Stimulated activated CD4-positive, alpha-beta T cell treated with anti-CD3 and anti-CD28 coated beads, Interleukin-4, amount 100 ng/mL, for 48 hours (primary cell): ENCODE measurements at regions not wholly inside any gene's neighbourhood (a gene's known extent, or its start where the extent isn't known, plus 50 kb on each side); places are given as distances from the start of the nearest gene placed in this dataset.
"Not testable (repeated sequence)": the region's sequence is repeated elsewhere in the genome, so short reads cannot be mapped to it uniquely, and the experiment has no call there.

ENCODE experiments used
- DNase-seq, 2 donors: peaks; one replicate each; pipeline ENCODE4 v3.0.0-alpha.2; 2020; ENCODE audit warnings: low read depth in 2 of 2

DNA sequence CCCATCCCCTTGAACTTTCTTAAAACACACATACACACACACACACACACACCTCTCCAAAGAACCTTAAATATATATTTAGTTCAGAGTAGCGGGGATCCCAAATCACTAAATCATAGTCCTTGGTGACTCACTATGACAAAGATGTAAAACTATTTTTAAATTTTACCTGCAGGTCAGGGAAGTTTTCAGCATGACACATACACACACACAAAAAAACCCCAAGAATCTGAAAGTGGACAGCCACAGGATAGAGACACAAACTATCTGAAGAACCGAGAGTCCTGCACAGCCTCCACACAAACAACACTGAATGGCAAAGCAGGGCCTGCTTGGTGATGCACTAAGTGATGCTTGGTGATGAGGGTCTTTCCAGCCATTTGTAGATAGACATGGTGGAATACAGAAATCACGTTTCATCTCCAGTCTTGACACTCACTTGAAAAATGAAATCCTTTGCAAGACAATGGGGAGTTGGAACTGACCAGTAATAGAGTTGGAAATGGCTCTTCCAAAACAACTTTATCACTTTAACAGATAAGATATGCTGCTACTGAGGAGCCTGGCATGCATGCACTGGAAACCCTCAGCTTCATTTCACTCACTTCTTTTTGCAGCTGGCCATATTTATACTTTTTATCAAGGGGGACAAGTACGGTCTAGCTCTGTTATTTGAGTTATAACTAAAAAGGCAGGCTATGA lies 307.3 kb downstream of the RAPGEF2 start:
- DNase-seq, result no peak

DNA sequence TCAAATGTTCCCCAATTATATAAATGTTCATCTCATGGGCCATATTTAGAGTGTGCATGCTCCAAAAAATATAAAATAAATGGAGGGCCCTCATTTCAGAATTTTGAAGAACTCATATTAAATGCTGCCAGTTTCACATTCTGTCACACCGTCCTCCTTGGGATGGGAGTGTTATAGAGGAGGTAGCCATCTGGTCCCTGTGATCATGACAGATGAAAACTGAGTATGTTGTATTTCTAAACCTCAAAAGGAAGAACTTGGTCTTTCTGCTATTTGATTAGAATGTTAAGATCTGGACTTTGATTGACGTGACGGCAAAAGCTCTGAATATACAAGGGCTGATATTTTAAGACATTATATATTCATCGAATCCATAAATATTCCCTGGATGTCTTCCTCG lies 308.0 kb downstream of the RAPGEF2 start:
- no peak for DNase-seq

DNA sequence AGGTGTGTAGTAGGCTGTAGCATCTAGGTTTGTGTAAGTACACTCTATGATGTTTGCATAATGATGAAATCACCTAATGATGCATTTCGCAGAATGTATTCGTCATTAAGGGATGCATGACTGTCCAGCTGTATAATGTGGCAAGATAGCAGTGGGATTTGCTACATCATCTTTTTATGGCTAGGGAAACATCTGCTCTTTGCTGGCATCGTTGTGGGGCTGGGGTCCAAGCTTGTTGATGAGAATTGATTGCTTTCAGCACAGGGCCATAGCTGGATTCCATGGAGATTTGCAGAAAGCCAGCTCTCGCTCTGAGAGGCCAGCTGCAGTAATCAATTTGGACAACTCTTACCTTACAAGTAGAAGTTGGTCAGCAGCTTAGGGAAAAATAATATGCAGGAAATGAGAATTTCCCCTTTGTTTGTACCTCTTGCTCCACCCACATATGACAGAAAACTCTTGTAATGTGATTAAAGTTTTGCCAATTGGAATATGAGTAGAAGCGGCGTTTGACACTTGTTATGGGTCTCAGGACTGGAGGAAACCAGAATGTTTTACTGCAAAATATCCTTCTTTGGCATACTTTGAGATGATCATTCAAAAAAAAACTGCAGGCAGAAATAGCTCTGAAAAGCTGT lies 310.5 kb downstream of the RAPGEF2 start:
- no peak for DNase-seq

- DNase-seq, result no peak
These were observed 311.4 kb downstream of the RAPGEF2 start for GRCh38 chr4:159414305-159414704.

DNA sequence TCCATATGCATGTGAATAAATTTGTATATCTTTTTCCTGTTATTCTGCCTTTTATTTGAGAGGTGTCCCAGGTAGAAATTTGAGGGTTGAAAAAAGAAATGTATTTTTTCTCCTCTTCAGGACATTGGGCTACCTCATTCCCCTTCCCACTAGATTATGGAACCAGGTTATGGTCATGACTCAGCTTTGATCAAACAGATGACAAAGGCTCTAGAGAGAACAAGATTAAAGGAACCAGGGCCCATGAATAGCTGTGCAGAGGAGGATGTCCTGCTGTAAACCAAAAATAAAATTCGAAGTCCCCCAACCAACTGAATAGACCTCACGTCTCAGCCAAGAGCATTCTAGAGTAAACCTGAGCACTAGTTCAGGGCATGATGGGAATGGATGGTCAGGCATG lies 313.2 kb downstream of the RAPGEF2 start:
- no peak for DNase-seq

DNA sequence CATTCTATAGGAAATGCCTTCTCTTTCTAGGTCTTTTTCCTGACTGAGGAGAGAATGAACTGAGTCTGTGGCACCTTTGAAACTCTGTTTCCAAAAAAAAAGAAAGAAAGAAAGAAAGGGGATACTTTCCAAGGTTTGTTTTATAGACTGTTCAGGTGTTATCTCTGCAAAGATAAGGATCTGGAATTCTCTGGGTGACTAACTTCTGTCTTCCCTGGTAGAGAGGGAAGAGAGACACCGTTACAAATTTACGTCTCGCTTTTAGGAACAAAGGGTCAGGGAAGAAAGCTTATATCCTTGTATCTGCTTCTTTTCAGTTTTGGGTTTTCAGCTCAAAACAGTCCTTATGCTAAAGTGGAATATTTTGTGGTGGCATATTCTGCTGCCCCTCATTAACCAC lies 314.1 kb downstream of the RAPGEF2 start:
- DNase-seq, result no peak

DNA sequence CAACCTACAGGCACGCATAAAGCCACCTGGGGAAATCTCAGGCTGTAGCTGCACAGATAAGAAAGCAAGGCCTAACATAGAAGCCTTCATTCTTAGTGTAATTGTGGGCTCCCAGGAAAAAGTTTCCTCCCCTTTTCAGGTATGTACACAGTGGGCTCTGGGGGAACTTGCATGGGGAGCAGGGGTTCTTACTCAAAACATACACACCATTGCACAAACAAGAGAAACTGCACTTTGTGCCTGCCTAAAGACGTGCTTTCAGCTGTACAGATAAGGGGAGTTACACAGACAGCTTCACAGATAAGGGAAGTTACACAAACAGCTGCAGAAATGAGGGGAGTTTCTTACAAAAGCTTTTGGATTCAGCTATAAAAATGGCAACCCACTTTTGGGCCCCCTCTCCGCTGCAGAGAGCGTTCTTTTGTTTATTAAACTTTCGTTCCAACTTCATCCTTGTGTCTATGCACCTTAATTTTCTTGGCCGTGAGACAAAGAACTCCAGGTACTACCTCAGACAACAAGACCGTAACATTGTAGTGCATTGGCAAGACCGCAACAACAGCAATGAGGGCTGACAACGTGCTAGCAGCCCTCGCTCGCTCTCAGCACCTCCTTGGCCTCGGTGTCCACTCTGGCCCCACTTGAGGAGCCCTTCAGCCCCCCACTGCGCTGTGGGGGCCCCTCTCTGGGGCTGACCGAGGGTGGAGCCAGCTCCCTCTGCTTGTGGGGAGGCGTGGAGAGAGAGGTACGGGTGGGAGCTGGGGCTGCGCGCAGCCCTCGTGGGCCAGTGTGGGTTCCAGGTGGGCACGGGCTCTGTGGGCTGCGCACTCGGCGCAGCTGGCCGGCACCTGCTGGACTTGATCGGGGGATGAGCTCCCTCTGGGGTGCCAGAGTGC lies 317.5 kb downstream of the RAPGEF2 start:
- DNase-seq, result no peak

- not testable (repeated sequence) for DNase-seq
These were observed 318.2 kb downstream of the RAPGEF2 start for GRCh38 chr4:159421058-159421419.

- DNase-seq, result no peak
These were observed 319.1 kb downstream of the RAPGEF2 start for GRCh38 chr4:159422019-159422418.

GRCh38 chr4:159422626-159423025 lies 319.7 kb downstream of the RAPGEF2 start:
- DNase-seq, result no peak

DNA sequence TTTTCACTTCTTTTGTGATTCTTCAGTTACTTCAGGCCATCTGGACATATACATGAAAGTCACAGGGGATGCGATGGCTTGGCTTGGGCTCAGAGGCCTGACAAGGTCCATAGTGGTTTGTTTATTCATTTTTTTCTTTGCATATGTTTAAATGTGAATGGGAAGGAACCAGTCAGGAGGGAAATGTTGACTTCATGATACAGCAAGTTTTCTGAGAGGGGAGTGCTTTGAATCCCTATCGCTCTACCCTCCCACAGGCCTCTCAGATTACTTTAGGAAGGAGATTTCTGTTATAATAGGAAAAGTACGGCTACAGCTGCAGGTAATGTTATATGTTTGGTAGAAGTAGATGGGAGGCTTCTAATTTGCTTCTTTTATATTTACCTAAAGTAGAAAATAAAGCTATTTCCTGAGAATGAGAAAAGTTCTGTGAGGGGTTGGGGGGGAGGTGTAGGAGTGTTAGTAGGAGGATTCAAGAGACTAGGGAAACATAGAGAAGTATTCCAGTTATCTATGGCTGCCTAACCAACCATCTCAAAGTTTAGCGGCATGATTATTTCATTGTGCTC lies 322.9 kb downstream of the RAPGEF2 start:
- DNase-seq, result no peak

GRCh38 chr4:159428293-159428692 lies 325.4 kb downstream of the RAPGEF2 start:
- DNase-seq, result no peak

DNA sequence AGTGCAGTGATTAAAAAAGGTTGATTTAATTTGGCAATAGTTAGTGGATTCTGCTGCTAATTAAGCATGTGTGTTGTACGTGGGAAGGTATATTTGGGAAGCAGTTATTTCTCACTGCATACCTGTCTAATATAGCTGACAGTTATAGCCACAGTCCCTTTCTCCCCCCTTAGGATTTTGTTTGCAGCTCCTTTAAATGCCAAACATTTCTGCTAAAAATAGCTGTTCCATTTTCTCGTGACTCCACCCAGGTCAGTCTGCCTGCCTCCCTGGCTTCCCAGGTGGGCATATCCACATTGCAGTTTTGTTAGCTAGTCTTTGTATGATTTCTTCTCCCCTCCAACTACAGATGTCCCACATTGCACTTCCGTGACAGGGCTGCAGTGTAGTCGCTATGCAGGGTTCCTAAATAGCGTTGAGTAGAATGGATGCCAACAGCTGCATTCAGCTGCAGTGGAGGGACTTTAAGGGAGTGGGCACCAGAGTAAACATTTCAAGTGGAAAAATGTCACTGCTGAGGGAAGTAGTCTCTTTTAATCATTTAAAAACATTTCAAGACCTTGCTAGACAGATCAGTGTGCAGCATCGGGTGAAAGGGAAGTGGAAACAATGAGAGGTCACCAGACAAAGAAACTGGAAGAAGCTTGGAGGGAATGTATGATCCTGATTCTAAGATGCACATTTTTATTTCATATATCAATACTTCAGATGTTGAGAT lies 326.3 kb downstream of the RAPGEF2 start:
- DNase-seq, result no peak

- no peak for DNase-seq
These were observed 326.8 kb downstream of the RAPGEF2 start for GRCh38 chr4:159429693-159430035.

DNA sequence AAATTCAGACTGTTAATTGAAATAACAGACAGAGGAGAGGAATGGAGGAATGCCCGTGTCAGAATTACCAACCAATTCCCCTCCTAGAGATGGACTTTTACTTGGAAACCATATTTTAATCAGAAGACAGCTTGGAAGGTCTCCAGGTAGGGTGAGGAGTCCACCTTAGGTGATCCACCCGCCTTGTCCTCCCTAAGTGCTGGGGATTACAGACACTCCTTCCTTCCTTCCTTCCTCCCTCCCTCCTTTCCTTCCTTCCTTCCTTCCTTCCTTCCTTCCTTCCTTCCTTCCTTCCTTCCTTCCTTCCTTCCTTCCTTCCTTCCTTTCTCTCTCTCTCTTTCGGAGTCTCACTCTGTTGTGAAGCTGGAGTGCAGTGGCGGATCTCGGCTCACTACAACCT lies 328.0 kb downstream of the RAPGEF2 start:
- DNase-seq, result no peak

DNA sequence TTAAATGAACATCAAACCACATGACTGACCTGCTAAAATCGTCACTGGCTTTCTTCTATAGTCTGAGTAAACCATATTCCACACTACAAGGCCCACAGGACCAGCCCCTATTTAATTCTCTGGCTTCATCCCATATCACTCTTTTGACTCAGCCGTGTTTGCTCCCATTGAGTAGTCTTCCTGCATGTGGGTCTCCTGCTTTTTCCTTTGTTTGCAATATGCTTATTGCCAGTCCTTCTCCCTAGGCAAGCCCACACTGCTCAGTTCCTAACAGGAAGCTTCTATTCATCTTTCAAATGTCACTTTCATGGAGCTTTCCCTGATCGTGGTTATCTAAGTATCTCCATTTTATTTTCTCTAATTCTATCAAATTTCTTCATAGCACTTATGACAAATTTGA lies 329.6 kb downstream of the RAPGEF2 start:
- DNase-seq, result no peak

- DNase-seq, result no peak
These were observed 330.5 kb downstream of the RAPGEF2 start for GRCh38 chr4:159433337-159433736.

DNA sequence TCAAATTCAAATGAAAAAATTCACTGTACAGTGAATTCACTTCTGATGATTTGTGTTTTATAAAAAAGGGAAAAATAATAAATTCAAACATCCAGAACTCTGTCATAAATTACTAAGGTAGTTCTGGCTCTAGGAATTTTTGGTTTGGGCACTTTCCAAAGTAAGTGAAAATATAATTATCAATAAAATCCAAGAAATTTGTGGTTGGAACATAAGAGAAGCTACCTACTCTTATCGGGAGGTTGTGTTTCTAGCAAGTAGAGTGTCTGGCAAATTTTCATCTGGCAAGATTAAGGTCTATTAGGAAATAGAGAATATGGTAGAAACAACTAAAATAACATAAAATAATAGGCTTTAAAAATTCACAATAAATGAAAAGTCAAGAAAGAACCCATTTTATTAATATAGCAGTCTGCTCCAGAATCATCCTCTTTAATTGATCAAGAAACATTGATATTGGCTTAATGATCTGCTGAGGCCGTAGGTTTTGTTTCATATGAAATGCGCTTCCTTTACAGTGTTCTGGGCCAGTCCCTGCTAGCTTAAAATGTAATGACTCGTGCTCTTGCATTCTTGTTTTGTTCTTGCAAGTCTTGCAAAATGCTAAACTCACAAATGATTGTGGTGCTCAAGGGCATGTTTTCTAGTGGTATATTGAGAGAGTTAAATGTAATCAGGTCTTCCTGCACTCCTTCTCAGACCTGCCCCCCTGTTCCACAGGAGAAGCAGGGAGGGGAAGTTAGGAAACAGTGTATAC lies 331.4 kb downstream of the RAPGEF2 start:
- no peak for DNase-seq

- DNase-seq, result no peak
These were observed 332.0 kb downstream of the RAPGEF2 start for GRCh38 chr4:159434871-159435241.

GRCh38 chr4:159435561-159436023 lies 332.7 kb downstream of the RAPGEF2 start:
- DNase-seq, result no peak

GRCh38 chr4:159443975-159444374 lies 341.1 kb downstream of the RAPGEF2 start:
- DNase-seq, result no peak
